GF-D8 (cell line): ENCODE measurements at regions not wholly inside any gene's neighbourhood (a gene's known extent, or its start where the extent isn't known, plus 50 kb on each side); places are given as distances from the start of the nearest gene placed in this dataset.

Source experiments
- DNase-seq: peaks from one replicate; lab custom pipeline; 2025; lab: John Stamatoyannopoulos, UW

GRCh38 chr6:167756597-167756996, 70.1 kb upstream of the AFDN start:
- no peak for DNase-seq

- no peak for DNase-seq
These were observed 69.5 kb upstream of the AFDN start for GRCh38 chr6:167757249-167757648.

- DNase-seq = no peak
These were observed 68.9 kb upstream of the AFDN start for GRCh38 chr6:167757821-167758220.

GRCh38 chr6:167758309-167759023, 68.2 kb upstream of the AFDN start:
- DNase-seq = no peak

- no peak for DNase-seq
These were observed 67.5 kb upstream of the AFDN start for GRCh38 chr6:167759206-167759605.

- no peak for DNase-seq
These were observed 66.8 kb upstream of the AFDN start for GRCh38 chr6:167759912-167760311.

GRCh38 chr6:167760979-167761793, 65.5 kb upstream of the AFDN start:
- DNase-seq = no peak

GRCh38 chr6:167761794-167762258, 64.9 kb upstream of the AFDN start:
- no peak for DNase-seq

GRCh38 chr6:167762259-167762962, 64.3 kb upstream of the AFDN start:
- no peak for DNase-seq

GRCh38 chr6:167763056-167763944, 63.4 kb upstream of the AFDN start:
- DNase-seq = no peak

GRCh38 chr6:167764215-167764614, 62.5 kb upstream of the AFDN start:
- DNase-seq = no peak

- no peak for DNase-seq
These were observed 61.8 kb upstream of the AFDN start for GRCh38 chr6:167764713-167765479.

GRCh38 chr6:167766986-167767714, 59.6 kb upstream of the AFDN start:
- no peak for DNase-seq

- no peak for DNase-seq
These were observed 59.0 kb upstream of the AFDN start for GRCh38 chr6:167767715-167768107.

GRCh38 chr6:167768471-167769215, 58.1 kb upstream of the AFDN start:
- DNase-seq = no peak

- DNase-seq = no peak
These were observed 57.1 kb upstream of the AFDN start for GRCh38 chr6:167769408-167770190.

- DNase-seq = no peak
These were observed 56.3 kb upstream of the AFDN start for GRCh38 chr6:167770291-167770955.

GRCh38 chr6:167774881-167775280, 51.8 kb upstream of the AFDN start:
- DNase-seq = no peak
